Activated CD8-positive, alpha-beta memory T cell treated with anti-CD3 and anti-CD28 coated beads, Interleukin-2, amount 10 ng/mL, durations not matched to agents 7 days and 5 days (primary cell): ENCODE measurements at regions not wholly inside any gene's neighbourhood (a gene's known extent, or its start where the extent isn't known, plus 50 kb on each side); places are given as distances from the start of the nearest gene placed in this dataset.

Experiments
- ATAC-seq: fragments of 150-1000 bp; cut with Tn5 transposase; one replicate; pipeline ENCODE4 v1.10.0; 2021; ENCODE audit warnings: moderate library complexity
- CTCF ChIA-PET: fragments of 350-600 bp; sonication (Branson Sonifier 250); formaldehyde crosslinking; loops from one replicate; lab custom pipeline; 2021; ENCODE audit warnings: antibody characterized with exemption; lab: Charles Lee
- DNase-seq: peaks from one replicate; pipeline ENCODE4 v3.0.0-alpha.2; 2020
- H3K27ac Mint-ChIP-seq: one replicate; pipeline ENCODE4 v1.8.0; 2021; ENCODE audit warnings: mild to moderate bottlenecking, mixed read lengths
- H3K27me3 Mint-ChIP-seq: one replicate; pipeline ENCODE4 v1.8.0; 2021; ENCODE audit warnings: mixed read lengths
- H3K36me3 Mint-ChIP-seq: one replicate; pipeline ENCODE4 v1.8.0; 2021; ENCODE audit warnings: mild to moderate bottlenecking, mixed read lengths
- H3K4me1 Mint-ChIP-seq: one replicate; pipeline ENCODE4 v1.8.0; 2021; ENCODE audit warnings: mixed read lengths
- H3K4me3 Mint-ChIP-seq: one replicate; pipeline ENCODE4 v1.8.0; 2021; ENCODE audit warnings: mild to moderate bottlenecking, moderate library complexity, mixed read lengths
- H3K9me3 Mint-ChIP-seq: one replicate; pipeline ENCODE4 v1.8.0; 2022; ENCODE audit warnings: low read depth, mixed read lengths

DNA sequence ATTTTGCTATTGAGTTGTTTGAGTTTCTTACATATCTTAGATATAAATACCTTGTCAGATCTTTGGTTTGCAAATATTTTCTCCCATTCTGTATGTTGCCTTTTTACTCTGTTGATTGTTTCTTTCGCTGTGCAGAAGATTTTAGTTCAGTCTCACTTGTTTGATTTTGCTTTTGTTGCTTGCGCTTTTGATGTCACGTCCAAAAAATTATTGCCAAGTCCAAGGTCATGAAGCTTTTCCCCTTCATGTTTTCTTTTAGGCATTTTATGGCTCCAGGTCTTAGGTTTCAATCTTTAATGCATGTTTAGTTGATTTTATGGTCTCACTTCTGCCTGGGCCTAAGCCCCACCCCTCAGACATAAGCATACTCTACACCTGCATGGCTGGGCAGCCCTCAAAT lies 131.5 kb upstream of the TNC start:
- H3K4me3 Mint-ChIP-seq = no peak overlapping the region
- no peaks in the 10 kb centered on the region for H3K9me3 Mint-ChIP-seq
- H3K4me1 Mint-ChIP-seq = no peaks in the 10 kb centered on the region
- no peaks in the 10 kb centered on the region for H3K36me3 Mint-ChIP-seq
- DNase-seq (no peak), ATAC-seq (no peak)
- no peak overlapping the region for H3K27ac Mint-ChIP-seq
- H3K27me3 Mint-ChIP-seq = peaks cover 4% of the 10 kb centered on the region
- CTCF ChIA-PET = no interaction called here

DNA sequence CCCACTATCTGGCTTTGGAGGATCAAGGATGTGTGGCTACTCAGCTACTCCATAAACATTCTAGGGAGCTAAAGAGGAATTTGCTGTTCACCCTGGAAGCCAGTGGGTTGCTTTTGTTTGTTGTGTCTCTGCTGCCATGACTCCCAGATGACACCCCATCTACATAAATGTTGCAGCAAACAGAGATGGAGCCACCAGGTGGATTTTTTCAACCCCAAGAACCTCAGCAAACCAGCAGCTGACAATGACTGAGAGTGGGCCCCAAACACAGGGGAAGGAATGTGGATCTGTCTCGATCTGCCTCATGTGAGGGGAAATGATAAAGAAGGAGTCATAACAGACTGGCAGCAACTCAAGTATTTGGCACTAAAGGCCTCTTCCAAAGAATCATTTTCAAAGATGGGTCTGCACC lies 132.7 kb upstream of the TNC start:
- CTCF ChIA-PET = no interaction called here
- no peaks in the 10 kb centered on the region for H3K4me1 Mint-ChIP-seq

DNA sequence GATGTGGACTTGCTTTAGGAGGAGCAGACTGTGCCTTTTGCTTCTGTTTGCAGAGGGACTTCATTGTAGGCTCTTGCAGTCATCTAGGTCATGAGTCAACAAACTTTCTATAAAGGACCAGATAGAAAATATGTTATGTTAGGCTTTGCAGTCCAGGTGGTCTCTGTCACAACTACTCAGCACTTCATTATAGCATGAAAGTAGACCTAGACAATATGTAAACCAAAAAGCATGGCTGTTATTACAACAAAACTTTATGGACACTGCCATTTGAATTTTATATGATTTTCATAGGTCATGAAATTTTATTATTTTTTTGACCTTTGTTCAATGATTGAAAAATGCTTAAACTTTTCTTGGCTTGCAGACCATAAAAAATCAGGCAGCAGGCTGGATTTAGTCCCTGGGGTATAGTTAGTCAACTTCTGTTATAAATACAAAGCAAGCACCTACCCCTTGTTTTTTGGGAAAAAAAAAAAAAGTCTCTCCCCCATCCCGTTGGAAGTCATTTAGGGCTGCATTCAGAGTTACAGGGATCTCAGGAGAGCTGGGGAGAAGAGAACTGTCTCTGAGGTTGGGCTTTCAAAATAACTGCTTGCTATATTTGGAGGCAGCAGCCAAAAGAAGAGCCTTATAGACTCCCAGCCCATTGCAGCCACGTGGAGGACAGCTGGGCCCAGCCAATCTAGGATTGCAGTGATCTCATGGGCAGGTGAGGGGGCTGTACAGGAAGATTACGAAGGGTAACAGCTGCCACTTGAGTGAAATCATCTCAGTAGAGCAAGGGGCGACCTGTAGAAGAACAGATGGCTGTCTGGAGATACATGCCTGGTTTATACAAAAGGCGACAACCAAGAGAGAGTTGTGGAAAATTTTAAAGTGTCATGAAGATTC lies 136.6 kb upstream of the TNC start:
- CTCF ChIA-PET = no interaction called here
- no peaks in the 10 kb centered on the region for H3K9me3 Mint-ChIP-seq

More for the DNA sequence above, 132.7 kb upstream of the TNC start:
- DNase-seq (no peak), ATAC-seq (no peak)
- H3K9me3 Mint-ChIP-seq = no peaks in the 10 kb centered on the region
- H3K27me3 Mint-ChIP-seq = peaks cover 4% of the 10 kb centered on the region
- H3K4me3 Mint-ChIP-seq = no peak overlapping the region
- no peak overlapping the region for H3K27ac Mint-ChIP-seq
- no peaks in the 10 kb centered on the region for H3K36me3 Mint-ChIP-seq

DNA sequence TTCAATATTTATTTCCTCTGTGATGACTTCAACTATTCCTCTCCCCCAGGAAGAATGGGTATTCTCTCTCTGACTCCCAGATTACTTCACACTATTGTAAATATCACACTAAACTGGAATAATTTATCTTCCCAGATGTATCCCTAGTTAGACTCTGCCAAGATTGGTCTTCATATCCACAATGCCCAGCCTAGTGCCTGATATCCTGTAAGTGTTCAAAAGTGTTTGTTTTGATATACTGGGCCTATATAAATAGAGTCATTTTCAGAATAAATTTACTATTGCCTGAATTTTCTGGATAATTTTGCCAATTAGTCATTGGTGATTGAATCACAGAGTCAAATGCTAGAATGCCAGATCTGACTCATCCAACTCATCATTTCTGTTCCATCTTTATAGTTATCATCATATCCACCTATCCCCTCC lies 143.7 kb upstream of the TNC start:
- H3K4me3 Mint-ChIP-seq = no peak overlapping the region
- H3K9me3 Mint-ChIP-seq = no peaks in the 10 kb centered on the region
- H3K36me3 Mint-ChIP-seq = no peaks in the 10 kb centered on the region

More for the DNA sequence above, 136.6 kb upstream of the TNC start:
- H3K27me3 Mint-ChIP-seq = peaks cover 4% of the 10 kb centered on the region
- no peak for DNase-seq
- no peak for ATAC-seq
- no peak overlapping the region for H3K27ac Mint-ChIP-seq
- H3K4me1 Mint-ChIP-seq = no peaks in the 10 kb centered on the region
- H3K4me3 Mint-ChIP-seq = no peak overlapping the region
- no peaks in the 10 kb centered on the region for H3K36me3 Mint-ChIP-seq

DNA sequence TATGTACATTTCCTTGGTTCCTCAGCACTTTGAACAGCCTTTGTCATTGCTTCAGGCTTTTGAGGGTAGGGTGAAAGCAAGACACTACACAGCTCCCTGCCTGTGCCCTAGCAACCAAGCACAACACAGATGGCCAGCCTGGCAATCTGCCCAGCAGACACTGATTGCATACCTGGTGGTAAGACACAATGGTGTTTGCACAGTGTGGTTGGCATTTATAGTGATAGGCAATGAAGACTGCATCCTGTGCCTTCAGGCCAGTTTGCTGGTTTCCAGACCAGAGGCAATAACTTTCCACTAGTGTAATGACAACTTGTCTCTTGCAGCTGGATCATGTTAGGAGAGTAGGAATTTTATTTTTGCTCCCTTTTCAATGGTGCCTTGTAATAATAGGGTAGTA lies 144.5 kb upstream of the TNC start:
- DNase-seq (no peak), ATAC-seq (no peak)
- no peak overlapping the region for H3K4me3 Mint-ChIP-seq
- CTCF ChIA-PET = no interaction called here
- no peaks in the 10 kb centered on the region for H3K4me1 Mint-ChIP-seq
- no peak overlapping the region for H3K27ac Mint-ChIP-seq
- H3K9me3 Mint-ChIP-seq = no peaks in the 10 kb centered on the region
- no peaks in the 10 kb centered on the region for H3K36me3 Mint-ChIP-seq
- H3K27me3 Mint-ChIP-seq = peaks cover 6% of the 10 kb centered on the region

More for the DNA sequence above, 143.7 kb upstream of the TNC start:
- ATAC-seq (no peak), DNase-seq (no peak)
- CTCF ChIA-PET = no interaction called here
- H3K27ac Mint-ChIP-seq = no peak overlapping the region
- no peaks in the 10 kb centered on the region for H3K4me1 Mint-ChIP-seq
- H3K27me3 Mint-ChIP-seq = peaks cover 6% of the 10 kb centered on the region

DNA sequence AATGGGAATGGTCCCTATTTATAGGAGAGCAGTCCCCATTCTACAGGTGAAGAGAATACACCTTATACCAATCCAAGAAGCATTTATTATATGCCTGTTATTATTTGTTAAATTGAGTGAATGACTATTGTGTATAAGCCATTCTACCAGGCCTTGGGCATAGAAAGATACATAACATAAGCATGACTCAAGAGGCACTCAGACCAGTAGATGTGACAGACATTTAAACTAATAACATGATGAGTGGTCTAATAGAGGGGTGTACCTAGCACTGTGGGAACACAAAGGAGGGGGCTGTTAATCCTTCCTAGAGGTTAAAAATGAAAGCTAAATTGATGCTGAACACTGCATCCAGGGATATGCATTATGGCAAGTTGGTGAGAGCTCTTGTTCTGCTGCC lies 145.0 kb upstream of the TNC start:
- peaks cover 6% of the 10 kb centered on the region for H3K27me3 Mint-ChIP-seq
- CTCF ChIA-PET = no interaction called here
- no peaks in the 10 kb centered on the region for H3K9me3 Mint-ChIP-seq
- no peak for DNase-seq
- no peaks in the 10 kb centered on the region for H3K36me3 Mint-ChIP-seq
- H3K4me1 Mint-ChIP-seq = no peaks in the 10 kb centered on the region
- H3K27ac Mint-ChIP-seq = no peak overlapping the region
- ATAC-seq = no peak
- H3K4me3 Mint-ChIP-seq = no peak overlapping the region

DNA sequence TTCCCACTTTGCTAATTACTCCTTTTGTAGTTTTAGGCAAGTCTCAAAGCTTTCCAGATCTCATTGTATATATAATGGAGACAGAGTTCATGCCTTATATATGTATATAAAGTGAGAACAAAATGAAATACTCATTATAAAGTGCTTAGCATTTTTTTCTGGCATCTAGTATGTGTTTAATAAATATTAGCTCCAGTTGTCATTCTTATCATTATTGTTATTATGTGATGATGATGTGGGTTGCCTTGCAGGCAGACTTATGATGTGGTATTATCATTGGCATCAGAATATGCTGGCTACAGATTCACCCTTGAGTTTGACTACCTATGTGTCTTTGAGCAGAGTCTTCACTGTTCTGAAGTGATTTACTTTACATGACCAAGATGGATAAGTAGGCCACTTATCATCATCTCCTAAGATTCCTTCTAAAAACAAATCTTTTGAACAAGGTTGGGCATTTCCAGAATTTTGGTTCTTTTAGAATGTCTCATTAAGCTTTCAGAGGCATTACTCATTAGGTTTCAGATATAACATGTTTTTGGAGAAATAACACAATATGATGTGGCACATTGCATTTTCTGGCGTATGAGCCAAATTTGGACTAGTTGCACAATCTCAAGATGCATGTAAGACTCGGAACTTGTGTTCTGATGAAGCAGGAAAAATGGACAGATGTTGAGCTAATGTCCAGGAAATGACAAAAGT lies 145.6 kb upstream of the TNC start:
- Mint-ChIP-seq H3K36me3 (no peaks in the 10 kb centered on the region), H3K9me3 (no peaks in the 10 kb centered on the region), H3K27me3 (peaks cover 6% of the 10 kb centered on the region), H3K4me3 (no peak overlapping the region), H3K4me1 (no peaks in the 10 kb centered on the region), H3K27ac (no peak overlapping the region)
- CTCF ChIA-PET = no interaction called here
- DNase-seq = no peak
- ATAC-seq = no peak

DNA sequence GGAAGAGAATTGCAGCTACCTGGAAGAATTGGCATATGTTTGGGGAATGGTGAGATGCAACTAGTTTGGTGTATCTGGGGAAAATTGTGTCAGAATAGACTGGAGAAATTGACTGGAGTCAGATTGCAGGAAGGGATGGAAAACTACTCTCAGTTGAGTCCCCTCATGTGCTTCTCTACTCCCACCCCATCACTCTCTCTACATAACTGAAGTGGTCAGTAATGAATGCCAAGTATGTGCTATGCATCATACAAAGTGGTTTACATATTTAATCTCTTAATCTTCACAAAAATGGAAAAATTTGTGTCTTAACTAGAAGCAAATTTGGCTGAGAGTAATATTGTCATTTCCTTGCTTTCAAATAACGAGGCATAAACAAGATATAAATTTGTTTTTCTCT lies 146.4 kb upstream of the TNC start:
- Mint-ChIP-seq H3K27me3 (peaks cover 6% of the 10 kb centered on the region), H3K4me3 (no peak overlapping the region), H3K27ac (no peak overlapping the region), H3K9me3 (no peaks in the 10 kb centered on the region), H3K4me1 (no peaks in the 10 kb centered on the region), H3K36me3 (no peaks in the 10 kb centered on the region)
- DNase-seq (no peak), ATAC-seq (no peak)
- CTCF ChIA-PET = no interaction called here

DNA sequence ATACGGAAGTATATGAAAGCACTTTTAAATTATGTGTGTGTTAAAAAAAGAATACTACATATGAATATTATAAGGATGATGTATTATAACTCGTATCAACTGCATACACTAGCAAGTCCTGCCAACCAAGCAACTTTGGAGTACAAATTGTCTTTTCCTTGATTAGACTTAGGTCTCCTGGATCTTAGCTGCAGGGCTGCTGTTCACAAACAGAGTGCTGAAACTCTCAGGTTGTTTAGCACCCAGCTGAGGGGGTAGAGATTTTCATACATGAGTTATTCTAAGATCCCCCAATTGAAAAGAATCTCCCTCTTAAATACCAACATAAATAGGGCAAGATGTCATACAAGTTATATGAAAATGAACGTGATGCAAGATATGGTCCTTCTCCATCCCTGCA lies 149.8 kb upstream of the TNC start:
- H3K9me3 Mint-ChIP-seq = no peaks in the 10 kb centered on the region
- ATAC-seq (no peak), DNase-seq (no peak)
- CTCF ChIA-PET = no interaction called here
- H3K4me3 Mint-ChIP-seq = no peak overlapping the region
- H3K27ac Mint-ChIP-seq = no peak overlapping the region
- H3K36me3 Mint-ChIP-seq = no peaks in the 10 kb centered on the region
- H3K27me3 Mint-ChIP-seq = peaks cover 6% of the 10 kb centered on the region
- H3K4me1 Mint-ChIP-seq = no peaks in the 10 kb centered on the region

DNA sequence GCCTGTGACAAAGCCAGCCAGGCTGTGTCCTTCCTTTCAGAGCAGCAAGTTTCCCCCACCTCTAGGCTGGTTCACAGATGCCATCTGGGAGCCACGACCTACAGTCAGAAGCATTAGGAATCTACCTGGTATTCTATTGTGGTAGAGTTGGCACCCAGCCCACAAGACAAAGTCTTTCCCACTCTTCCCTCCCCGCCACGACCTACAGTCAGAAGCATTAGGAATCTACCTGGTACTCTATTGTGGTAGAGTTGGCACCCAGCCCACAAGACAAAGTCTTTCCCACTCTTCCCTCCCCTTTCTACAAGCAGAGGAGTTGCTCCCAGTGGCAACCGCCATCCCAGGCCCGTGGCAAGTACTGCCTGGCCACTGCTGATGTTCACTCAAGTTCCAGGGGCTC lies 157.8 kb upstream of the TNC start:
- H3K4me3 Mint-ChIP-seq = no peak overlapping the region
- no peak overlapping the region for H3K27ac Mint-ChIP-seq
- no peaks in the 10 kb centered on the region for H3K36me3 Mint-ChIP-seq
- no peaks in the 10 kb centered on the region for H3K9me3 Mint-ChIP-seq
- DNase-seq (no peak), ATAC-seq (no peak)
- H3K4me1 Mint-ChIP-seq = no peaks in the 10 kb centered on the region
- CTCF ChIA-PET = no interaction called here
- H3K27me3 Mint-ChIP-seq = peaks cover 18% of the 10 kb centered on the region

DNA sequence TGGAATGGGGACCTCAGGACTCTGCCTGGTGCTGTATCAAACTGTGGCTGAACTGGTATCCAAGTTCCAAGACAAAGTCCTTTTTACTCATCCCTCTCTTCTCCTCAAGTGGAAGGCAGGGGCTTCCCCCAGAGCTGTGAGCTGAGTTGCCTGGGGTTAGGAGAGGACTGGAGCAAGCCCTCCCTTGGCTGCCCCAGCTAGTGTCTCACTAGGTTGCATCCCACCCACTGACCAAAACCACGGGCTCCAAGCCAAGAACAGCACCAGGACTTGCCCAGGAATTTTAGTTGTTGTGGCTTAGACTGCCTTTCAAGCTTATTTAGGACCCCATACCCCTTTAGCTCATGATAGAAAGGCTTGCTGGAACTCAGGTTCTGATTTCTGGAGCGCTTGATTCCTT lies 158.7 kb upstream of the TNC start:
- no peaks in the 10 kb centered on the region for H3K4me1 Mint-ChIP-seq
- H3K4me3 Mint-ChIP-seq = no peak overlapping the region
- DNase-seq = no peak
- H3K36me3 Mint-ChIP-seq = no peaks in the 10 kb centered on the region
- no peak for ATAC-seq
- CTCF ChIA-PET = no interaction called here
- H3K9me3 Mint-ChIP-seq = no peaks in the 10 kb centered on the region
- no peak overlapping the region for H3K27ac Mint-ChIP-seq
- H3K27me3 Mint-ChIP-seq = peaks cover 20% of the 10 kb centered on the region

DNA sequence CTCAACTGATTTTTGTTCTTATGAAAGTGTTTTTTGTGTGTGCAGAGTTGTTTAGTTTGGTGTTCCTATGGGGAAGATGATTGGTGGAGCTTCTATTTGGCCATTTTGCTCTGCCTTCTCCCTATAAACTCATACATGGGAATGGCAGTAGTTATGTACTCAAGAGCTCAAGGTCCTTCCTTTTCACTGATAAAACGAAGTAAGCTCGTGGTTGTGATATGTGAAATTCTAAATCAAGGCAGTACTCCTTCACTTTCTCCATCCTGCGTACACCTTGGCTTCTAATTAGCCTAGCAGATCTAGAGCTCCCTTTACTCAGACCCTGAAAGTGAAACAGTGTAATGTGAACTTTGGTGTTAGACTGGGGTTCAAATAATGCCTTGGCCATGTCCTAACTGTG lies 159.3 kb upstream of the TNC start:
- no peak for ATAC-seq
- no peak for DNase-seq
- CTCF ChIA-PET = no interaction called here
- H3K4me3 Mint-ChIP-seq = no peak overlapping the region
- no peaks in the 10 kb centered on the region for H3K9me3 Mint-ChIP-seq
- peaks cover 20% of the 10 kb centered on the region for H3K27me3 Mint-ChIP-seq
- no peaks in the 10 kb centered on the region for H3K4me1 Mint-ChIP-seq
- no peaks in the 10 kb centered on the region for H3K36me3 Mint-ChIP-seq
- no peak overlapping the region for H3K27ac Mint-ChIP-seq

DNA sequence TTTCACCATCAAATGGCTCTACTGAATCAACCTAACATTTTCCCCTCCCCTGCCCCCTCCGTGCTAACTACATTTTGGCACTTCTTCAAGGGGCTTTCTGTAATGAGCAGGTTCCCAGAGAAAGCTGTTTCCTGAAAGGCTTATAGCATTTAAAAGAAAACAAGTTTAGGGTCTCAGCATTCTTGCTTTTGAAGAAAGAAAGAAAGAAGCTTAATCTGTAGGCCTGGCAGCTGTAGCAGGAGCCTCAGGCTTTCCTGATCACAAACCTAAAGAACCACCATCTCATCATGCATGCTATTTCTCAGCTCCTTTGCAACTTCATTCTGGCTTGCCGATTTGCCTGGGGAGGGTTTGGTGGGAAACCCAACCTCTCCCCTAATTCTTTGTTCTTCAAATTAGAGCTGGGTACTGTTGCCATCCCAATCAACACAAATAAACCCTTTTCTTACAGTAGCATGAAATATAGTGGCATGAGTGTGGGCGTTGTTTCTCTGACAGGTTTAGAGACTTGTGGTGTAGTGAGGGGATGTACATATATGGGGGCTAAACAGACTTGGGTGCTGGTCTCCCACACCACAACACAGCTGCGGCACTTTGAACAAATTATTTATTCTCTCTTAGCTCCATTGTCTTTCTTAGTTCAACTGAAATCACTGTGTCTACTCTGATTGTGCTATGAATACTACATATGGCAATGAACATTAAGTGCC lies 160.5 kb upstream of the TNC start:
- DNase-seq = no peak
- CTCF ChIA-PET = no interaction called here

More for the DNA sequence above, 160.5 kb upstream of the TNC start:
- Mint-ChIP-seq H3K36me3 (no peaks in the 10 kb centered on the region), H3K4me3 (no peak overlapping the region), H3K9me3 (no peaks in the 10 kb centered on the region), H3K4me1 (no peaks in the 10 kb centered on the region), H3K27me3 (peaks cover 20% of the 10 kb centered on the region), H3K27ac (no peak overlapping the region)
- no peak for ATAC-seq
